SK-N-SH treated with all-trans-retinoic acid at 6 μM for 48 hours (cell line): ENCODE measurements at regions not wholly inside any gene's neighbourhood (a gene's known extent, or its start where the extent isn't known, plus 50 kb on each side); places are given as distances from the start of the nearest gene placed in this dataset.

Source experiments
- ATAC-seq: fragments of 200-7000 bp; cut with Tn5 transposase; 3 replicates; pipeline ENCODE4 v1.9.1; 2020; ENCODE audit warnings: mild to moderate bottlenecking, moderate library complexity
- CSDC2 ChIP-seq: fragments of 250-450 bp; sonication (Bioruptor Pico); IDR thresholded peaks from 2 replicates; pipeline ENCODE4 v1.5.0; 2020; ENCODE audit warnings: mild to moderate bottlenecking, moderate library complexity
- ESRRG ChIP-seq: fragments of 250-450 bp; sonication (Bioruptor Pico); IDR thresholded peaks from 2 replicates; pipeline ENCODE4 v1.6.1; 2021; ENCODE audit warnings: mild to moderate bottlenecking
- ISL1 ChIP-seq: fragments of 250-450 bp; sonication (Bioruptor Pico); IDR thresholded peaks from 2 replicates; pipeline ENCODE4 v2.1.2; 2022; ENCODE audit warnings: mild to moderate bottlenecking, moderate library complexity
- OSR1 ChIP-seq: fragments of 250-450 bp; sonication (Bioruptor Pico); IDR thresholded peaks from 2 replicates; pipeline ENCODE4 v1.8.0; 2022; ENCODE audit warnings: moderate library complexity, mild to moderate bottlenecking, inconsistent platforms
- SNAI2 ChIP-seq: fragments of 250-450 bp; sonication (Bioruptor Pico); IDR thresholded peaks from 2 replicates; pipeline ENCODE4 v1.5.0; 2020; ENCODE audit warnings: mild to moderate bottlenecking, moderate library complexity
- TCF4 ChIP-seq: fragments of 250-450 bp; sonication (Bioruptor Pico); IDR thresholded peaks from 2 replicates; pipeline ENCODE4 v1.8.0; 2021; ENCODE audit warnings: mild to moderate bottlenecking, moderate library complexity, borderline replicate concordance
- ZC3H10 ChIP-seq: fragments of 250-450 bp; sonication (Bioruptor Pico); IDR thresholded peaks from 2 replicates; pipeline ENCODE4 v1.5.1; 2021; ENCODE audit warnings: mild to moderate bottlenecking, moderate library complexity
- ZFP3 ChIP-seq: fragments of 250-450 bp; sonication (Bioruptor Pico); IDR thresholded peaks from 2 replicates; pipeline ENCODE4 v1.5.0; 2020; ENCODE audit warnings: mild to moderate bottlenecking, moderate library complexity
- ZFP30 ChIP-seq: fragments of 450-650 bp; formaldehyde crosslinking; IDR thresholded peaks from 2 replicates; pipeline ENCODE4 v1.5.0; 2022; ENCODE audit warnings: mild to moderate bottlenecking, moderate library complexity
- ZNF565 ChIP-seq: fragments of 450-650 bp; formaldehyde crosslinking; conservative IDR thresholded peaks from 2 replicates; pipeline ENCODE4 v1.5.0; 2020; ENCODE audit warnings: low read depth, mild to moderate bottlenecking, moderate library complexity
- ZNF8 ChIP-seq: fragments of 450-650 bp; formaldehyde crosslinking; IDR thresholded peaks from 2 replicates; pipeline ENCODE4 v1.5.0; 2020; ENCODE audit warnings: mild to moderate bottlenecking, moderate library complexity
- TF ChIP-seq, protein P1 (sequence below): fragments of 250-450 bp; sonication (Bioruptor Pico); IDR thresholded peaks from 2 replicates; pipeline ENCODE4 v1.8.0; 2020; ENCODE audit warnings: mild to moderate bottlenecking, moderate library complexity, borderline replicate concordance
- TF ChIP-seq, protein P2 (sequence below): fragments of 250-450 bp; sonication (Bioruptor Pico); IDR thresholded peaks from 2 replicates; pipeline ENCODE4 v1.8.0; 2021; ENCODE audit warnings: low read depth, mild to moderate bottlenecking, moderate library complexity, borderline replicate concordance
- TF ChIP-seq, protein P3 (sequence below): fragments of 250-450 bp; sonication (Bioruptor Pico); IDR thresholded peaks from 2 replicates; pipeline ENCODE4 v1.5.1; 2021; ENCODE audit warnings: mild to moderate bottlenecking, moderate library complexity
- TF ChIP-seq, protein P4 (sequence below): fragments of 250-450 bp; sonication (Bioruptor Pico); IDR thresholded peaks from 2 replicates; pipeline ENCODE4 v1.5.0; 2020; ENCODE audit warnings: mild to moderate bottlenecking, moderate library complexity

DNA sequence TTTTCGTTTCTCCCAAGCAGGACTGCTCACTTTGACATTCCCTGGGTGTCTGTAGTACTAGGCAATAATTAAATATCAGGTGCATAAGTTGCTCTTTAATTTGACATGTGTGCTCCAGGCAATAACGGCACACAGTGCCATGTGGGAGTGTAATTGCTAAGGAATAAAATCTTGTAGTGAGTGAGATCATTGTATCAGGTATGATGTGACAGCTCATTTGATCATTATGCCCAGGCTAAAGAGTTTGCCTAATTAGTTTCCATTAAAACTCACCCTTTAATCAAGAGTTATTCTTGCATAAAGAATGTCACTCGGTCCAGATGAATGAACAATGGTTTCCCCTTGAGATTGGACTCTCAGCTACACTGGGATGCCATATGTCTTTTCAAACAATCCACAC is 220.0 kb downstream of the INSC start (continued):
- TF ChIP-seq, protein P1, sequence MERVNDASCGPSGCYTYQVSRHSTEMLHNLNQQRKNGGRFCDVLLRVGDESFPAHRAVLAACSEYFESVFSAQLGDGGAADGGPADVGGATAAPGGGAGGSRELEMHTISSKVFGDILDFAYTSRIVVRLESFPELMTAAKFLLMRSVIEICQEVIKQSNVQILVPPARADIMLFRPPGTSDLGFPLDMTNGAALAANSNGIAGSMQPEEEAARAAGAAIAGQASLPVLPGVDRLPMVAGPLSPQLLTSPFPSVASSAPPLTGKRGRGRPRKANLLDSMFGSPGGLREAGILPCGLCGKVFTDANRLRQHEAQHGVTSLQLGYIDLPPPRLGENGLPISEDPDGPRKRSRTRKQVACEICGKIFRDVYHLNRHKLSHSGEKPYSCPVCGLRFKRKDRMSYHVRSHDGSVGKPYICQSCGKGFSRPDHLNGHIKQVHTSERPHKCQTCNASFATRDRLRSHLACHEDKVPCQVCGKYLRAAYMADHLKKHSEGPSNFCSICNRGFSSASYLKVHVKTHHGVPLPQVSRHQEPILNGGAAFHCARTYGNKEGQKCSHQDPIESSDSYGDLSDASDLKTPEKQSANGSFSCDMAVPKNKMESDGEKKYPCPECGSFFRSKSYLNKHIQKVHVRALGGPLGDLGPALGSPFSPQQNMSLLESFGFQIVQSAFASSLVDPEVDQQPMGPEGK (CRISPR knock-in tag): no peak
- TF ChIP-seq, protein P2, sequence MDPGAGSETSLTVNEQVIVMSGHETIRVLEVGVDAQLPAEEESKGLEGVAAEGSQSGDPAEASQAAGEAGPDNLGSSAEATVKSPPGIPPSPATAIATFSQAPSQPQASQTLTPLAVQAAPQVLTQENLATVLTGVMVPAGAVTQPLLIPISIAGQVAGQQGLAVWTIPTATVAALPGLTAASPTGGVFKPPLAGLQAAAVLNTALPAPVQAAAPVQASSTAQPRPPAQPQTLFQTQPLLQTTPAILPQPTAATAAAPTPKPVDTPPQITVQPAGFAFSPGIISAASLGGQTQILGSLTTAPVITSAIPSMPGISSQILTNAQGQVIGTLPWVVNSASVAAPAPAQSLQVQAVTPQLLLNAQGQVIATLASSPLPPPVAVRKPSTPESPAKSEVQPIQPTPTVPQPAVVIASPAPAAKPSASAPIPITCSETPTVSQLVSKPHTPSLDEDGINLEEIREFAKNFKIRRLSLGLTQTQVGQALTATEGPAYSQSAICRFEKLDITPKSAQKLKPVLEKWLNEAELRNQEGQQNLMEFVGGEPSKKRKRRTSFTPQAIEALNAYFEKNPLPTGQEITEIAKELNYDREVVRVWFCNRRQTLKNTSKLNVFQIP (CRISPR knock-in tag): no peak
- TF ChIP-seq ZFP3 (CRISPR knock-in tag): no peak
- TF ChIP-seq ISL1 (CRISPR knock-in tag): no peak

DNA sequence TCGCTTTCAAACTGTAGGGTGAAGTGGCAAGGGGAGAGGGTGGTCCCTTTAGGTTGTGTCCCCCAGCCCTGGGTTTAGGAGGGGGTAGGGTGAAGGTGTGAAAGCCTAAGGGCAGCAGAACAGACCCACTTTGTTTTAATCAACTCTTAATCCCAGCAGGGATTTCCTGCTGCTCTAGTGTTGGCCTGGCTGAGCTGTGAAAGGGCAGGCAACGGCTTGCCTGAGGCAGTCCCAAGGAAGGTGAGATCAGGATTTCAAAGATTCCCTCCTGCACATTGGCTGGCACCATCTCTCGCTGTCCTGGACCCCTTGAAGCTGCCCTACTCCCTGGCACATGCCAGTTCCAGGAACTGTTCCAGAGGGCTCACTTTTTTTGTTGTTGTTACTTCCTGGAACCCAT is 221.3 kb downstream of the INSC start:
- no peak for TF ChIP-seq ISL1 (CRISPR knock-in tag)
- no peak for TF ChIP-seq OSR1 (CRISPR knock-in tag)
- TF ChIP-seq ZNF565 (CRISPR knock-in tag): no peak
- TF ChIP-seq CSDC2 (CRISPR knock-in tag): no peak
- TF ChIP-seq, protein P3, sequence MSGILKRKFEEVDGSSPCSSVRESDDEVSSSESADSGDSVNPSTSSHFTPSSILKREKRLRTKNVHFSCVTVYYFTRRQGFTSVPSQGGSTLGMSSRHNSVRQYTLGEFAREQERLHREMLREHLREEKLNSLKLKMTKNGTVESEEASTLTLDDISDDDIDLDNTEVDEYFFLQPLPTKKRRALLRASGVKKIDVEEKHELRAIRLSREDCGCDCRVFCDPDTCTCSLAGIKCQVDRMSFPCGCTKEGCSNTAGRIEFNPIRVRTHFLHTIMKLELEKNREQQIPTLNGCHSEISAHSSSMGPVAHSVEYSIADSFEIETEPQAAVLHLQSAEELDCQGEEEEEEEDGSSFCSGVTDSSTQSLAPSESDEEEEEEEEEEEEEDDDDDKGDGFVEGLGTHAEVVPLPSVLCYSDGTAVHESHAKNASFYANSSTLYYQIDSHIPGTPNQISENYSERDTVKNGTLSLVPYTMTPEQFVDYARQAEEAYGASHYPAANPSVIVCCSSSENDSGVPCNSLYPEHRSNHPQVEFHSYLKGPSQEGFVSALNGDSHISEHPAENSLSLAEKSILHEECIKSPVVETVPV (CRISPR knock-in tag): no peak
- ATAC-seq: no peak

DNA sequence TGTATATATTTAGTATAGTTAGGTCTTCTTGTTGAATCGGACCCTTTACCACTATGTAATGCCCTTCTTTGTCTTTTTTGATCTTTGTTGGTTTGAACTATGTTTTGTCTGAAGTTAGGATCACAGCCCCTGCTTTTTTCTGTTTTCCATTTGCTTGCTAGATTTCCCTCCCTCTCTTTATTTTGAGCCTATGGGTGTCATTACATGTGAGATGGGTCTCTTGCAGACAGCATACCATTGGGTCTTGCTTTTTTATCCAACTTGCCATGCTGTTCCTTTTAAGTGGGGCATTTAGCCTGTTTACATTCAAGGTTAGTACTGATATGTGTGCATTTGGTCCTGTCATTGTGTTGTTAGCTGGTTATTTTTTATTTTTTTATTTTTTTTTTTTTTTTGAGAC is 224.6 kb downstream of the INSC start:
- TF ChIP-seq SNAI2 (no peak), ZC3H10 (CRISPR knock-in tag) (no peak)
- ATAC-seq: no peak

DNA sequence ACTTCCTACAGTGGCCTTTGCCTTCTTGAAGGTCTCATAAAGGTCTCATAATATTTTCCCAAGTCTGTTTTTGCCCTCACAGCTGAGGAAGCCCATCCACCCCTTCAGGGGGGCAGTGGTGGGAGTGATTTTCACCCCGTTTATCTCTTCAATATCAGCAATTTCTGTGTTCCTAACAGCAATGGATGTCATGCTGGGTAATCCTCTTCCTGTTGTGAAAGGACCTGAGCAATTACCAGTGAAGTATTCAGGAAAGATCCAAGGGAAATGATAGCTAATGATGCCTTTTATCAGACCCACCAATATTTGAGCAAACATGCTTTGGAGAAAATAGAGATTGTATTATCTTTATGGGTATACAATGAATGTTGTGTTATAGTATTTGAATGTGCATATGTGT is 226.9 kb downstream of the INSC start:
- no peak for ATAC-seq
- TF ChIP-seq ISL1 (CRISPR knock-in tag) (no peak), ESRRG (CRISPR knock-in tag) (no peak), SNAI2 (no peak), ZNF8 (CRISPR knock-in tag) (no peak)
- TF ChIP-seq, protein P4, sequence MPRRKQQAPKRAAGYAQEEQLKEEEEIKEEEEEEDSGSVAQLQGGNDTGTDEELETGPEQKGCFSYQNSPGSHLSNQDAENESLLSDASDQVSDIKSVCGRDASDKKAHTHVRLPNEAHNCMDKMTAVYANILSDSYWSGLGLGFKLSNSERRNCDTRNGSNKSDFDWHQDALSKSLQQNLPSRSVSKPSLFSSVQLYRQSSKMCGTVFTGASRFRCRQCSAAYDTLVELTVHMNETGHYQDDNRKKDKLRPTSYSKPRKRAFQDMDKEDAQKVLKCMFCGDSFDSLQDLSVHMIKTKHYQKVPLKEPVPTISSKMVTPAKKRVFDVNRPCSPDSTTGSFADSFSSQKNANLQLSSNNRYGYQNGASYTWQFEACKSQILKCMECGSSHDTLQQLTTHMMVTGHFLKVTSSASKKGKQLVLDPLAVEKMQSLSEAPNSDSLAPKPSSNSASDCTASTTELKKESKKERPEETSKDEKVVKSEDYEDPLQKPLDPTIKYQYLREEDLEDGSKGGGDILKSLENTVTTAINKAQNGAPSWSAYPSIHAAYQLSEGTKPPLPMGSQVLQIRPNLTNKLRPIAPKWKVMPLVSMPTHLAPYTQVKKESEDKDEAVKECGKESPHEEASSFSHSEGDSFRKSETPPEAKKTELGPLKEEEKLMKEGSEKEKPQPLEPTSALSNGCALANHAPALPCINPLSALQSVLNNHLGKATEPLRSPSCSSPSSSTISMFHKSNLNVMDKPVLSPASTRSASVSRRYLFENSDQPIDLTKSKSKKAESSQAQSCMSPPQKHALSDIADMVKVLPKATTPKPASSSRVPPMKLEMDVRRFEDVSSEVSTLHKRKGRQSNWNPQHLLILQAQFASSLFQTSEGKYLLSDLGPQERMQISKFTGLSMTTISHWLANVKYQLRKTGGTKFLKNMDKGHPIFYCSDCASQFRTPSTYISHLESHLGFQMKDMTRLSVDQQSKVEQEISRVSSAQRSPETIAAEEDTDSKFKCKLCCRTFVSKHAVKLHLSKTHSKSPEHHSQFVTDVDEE (CRISPR knock-in tag): no peak
- TF ChIP-seq, protein P3 (CRISPR knock-in tag): no peak
- TF ChIP-seq, protein P1 (CRISPR knock-in tag): no peak

DNA sequence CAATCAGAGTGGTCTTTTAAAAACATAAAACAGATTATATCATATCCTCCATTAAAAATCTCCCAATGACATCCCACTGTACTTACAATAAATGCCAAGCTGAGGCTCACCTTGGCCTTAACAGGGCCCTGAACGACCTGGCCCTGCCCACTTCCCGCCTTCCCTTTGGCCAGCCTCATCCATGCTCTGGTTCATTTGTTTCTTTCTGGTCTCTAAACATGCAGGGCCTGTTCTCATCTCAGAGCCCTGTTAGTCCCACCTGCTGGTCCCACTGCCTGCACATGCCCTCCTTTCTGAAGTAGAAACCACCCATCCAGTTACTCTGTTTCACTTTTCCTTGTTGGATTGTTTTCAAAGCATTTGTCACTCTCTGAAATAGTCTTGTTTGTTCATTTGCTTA is 227.4 kb downstream of the INSC start:
- no peak for ATAC-seq
- TF ChIP-seq, protein P1 (CRISPR knock-in tag): no peak
- TF ChIP-seq ZNF565 (CRISPR knock-in tag) (no peak), ZFP3 (CRISPR knock-in tag) (no peak), TCF4 (CRISPR knock-in tag) (no peak), ZFP30 (CRISPR knock-in tag) (no peak)
- TF ChIP-seq, all 23 proteins: peak for 0
